ENCODE measurements at regions not wholly inside any gene's neighbourhood (a gene's known extent, or its start where the extent isn't known, plus 50 kb on each side); places are given as distances from the start of the nearest gene placed in this dataset.

GRCh38 chr14:43247877-43248276 lies 1259.2 kb downstream of the FSCB start:
- TF ChIP-seq CTCF (IDR thresholded peaks at IDR 0.05; ENCODE audit: low read depth, low read length) = no peak
- no peak for TF ChIP-seq POLR2A (IDR thresholded peaks at IDR 0.05; ENCODE audit: extremely low read depth, insufficient read length)
- no peak for TF ChIP-seq MYC (IDR thresholded peaks at IDR 0.05; ENCODE audit: low read depth, low read length)

Data from NB4 (cell line).